Colonic mucosa (tissue), 4 donors: ENCODE measurements at regions not wholly inside any gene's neighbourhood (a gene's known extent, or its start where the extent isn't known, plus 50 kb on each side); places are given as distances from the start of the nearest gene placed in this dataset.
A peak's percentile ranks its signal among the peaks of the same experiment; 100 is the strongest.
"Not testable (repeated sequence)": the region's sequence is repeated elsewhere in the genome, so short reads cannot be mapped to it uniquely, and the experiment has no call there.

ENCODE experiments used
- DNase-seq: peaks from one replicate; pipeline ENCODE4 v3.0.0-alpha.2; 2020
- H3K27ac ChIP-seq: fragments of 200-600 bp; one replicate; pipeline ENCODE4 v1.8.0; 2021
- H3K27me3 ChIP-seq: fragments of 200-600 bp; one replicate; pipeline ENCODE4 v1.8.0; 2021
- H3K36me3 ChIP-seq: fragments of 200-600 bp; one replicate; pipeline ENCODE4 v1.8.0; 2021
- H3K4me1 ChIP-seq: fragments of 200-600 bp; one replicate; pipeline ENCODE4 v1.8.0; 2021; ENCODE audit warnings: mild to moderate bottlenecking
- H3K4me3 ChIP-seq: fragments of 200-600 bp; one replicate; pipeline ENCODE4 v1.8.0; 2021
- H3K9ac ChIP-seq, 2 donors: one replicate each; pipeline ENCODE4 v1.7.0; 2013; ENCODE audit warnings: control low read depth in 2 of 2, low read depth in 2 of 2, low read length in 2 of 2
- H3K9me3 ChIP-seq: fragments of 200-600 bp; one replicate; pipeline ENCODE4 v1.8.0; 2021
- intact Hi-C: fragments of 100-400 bp; cut with DNase I; formaldehyde crosslinking; loops from one replicate; pipeline ENCODE4 v1.14.1; 2022
- donor health status: healthy.
- donor health status: DM: no; HTN: no; CAD: no.
- donor health status: DM: no; HTN: no; CAD: no.

- DNase-seq, H3K4me3 ChIP-seq, H3K27me3 ChIP-seq, H3K9me3 ChIP-seq, H3K36me3 ChIP-seq, H3K9ac ChIP-seq, intact Hi-C loops, H3K4me1 ChIP-seq, H3K27ac ChIP-seq: not testable (repeated sequence)
These were observed 149.1 kb downstream of the BCL2L11 start for GRCh38 chr2:111269761-111270323.

DNA sequence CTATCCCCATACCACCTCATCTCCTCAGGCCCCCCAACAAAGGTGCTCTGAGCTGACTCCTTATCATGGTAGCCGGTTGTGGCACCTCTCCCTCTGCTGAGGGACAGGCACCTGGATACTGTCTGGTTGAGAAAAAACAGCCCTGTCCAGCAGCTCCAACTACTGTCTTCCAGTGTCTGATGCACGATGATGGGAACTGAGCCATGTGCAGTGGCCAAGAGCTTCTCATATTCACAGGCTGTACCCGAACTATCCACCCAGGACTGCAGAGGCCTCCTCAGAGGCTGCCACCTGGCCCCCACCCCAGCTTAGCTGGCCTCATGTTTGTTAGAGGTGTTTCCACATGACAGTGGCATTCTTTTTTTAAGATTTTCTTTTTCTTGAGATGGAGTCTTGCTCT, 149.9 kb downstream of the BCL2L11 start:
- H3K9ac ChIP-seq, H3K4me1 ChIP-seq, intact Hi-C loops, H3K27me3 ChIP-seq, H3K36me3 ChIP-seq, H3K4me3 ChIP-seq, DNase-seq, H3K27ac ChIP-seq, H3K9me3 ChIP-seq: not testable (repeated sequence)

DNA sequence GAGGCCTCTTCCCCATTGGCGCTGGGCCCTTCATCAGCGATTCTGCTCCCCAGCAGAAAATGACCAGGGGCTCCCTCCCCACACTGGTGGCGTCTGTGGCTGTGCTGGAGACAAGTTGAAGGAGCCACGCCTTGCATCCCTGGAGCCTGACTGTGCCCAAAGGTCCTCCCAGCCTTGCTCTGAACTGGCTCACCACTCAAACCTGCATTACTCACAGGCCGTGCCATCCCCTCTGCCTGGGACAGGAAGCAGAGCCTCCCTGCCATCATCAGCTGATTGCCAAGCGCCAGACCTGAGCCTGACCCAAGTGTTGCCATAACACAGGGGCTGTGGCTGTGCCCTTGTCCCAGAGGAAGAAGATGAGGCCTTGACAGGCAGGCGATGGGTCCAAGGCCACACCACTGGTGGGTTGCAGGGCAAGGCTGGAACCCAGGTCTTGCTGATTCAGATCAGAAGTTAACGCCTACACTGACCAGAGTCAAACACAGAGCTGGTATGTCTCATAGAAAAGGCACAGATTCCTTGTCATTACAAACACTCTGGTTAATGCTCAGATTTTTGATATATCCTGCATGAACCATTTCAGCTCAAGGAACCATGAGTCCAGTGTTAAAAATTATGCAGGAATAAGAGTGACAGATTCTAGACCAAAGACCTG, 151.1 kb downstream of the BCL2L11 start:
- H3K4me3 ChIP-seq, intact Hi-C loops: not testable (repeated sequence)

GRCh38 chr2:111273007-111273406, 152.3 kb downstream of the BCL2L11 start:
- H3K4me1 ChIP-seq, intact Hi-C loops, H3K27ac ChIP-seq, H3K9ac ChIP-seq, H3K9me3 ChIP-seq, H3K4me3 ChIP-seq, H3K36me3 ChIP-seq, DNase-seq, H3K27me3 ChIP-seq: not testable (repeated sequence)

More for the DNA sequence above, 151.1 kb downstream of the BCL2L11 start:
- not testable (repeated sequence) for H3K36me3 ChIP-seq, H3K9me3 ChIP-seq, H3K27me3 ChIP-seq, H3K9ac ChIP-seq, H3K4me1 ChIP-seq, DNase-seq, H3K27ac ChIP-seq

- H3K36me3 ChIP-seq, intact Hi-C loops, H3K9ac ChIP-seq, H3K27me3 ChIP-seq, DNase-seq, H3K4me1 ChIP-seq, H3K9me3 ChIP-seq, H3K4me3 ChIP-seq, H3K27ac ChIP-seq: not testable (repeated sequence)
These were observed 154.5 kb downstream of the BCL2L11 start for GRCh38 chr2:111275047-111275853.

- H3K9ac ChIP-seq, H3K4me1 ChIP-seq, H3K36me3 ChIP-seq, H3K27ac ChIP-seq, intact Hi-C loops, H3K9me3 ChIP-seq, H3K27me3 ChIP-seq, H3K4me3 ChIP-seq, DNase-seq: not testable (repeated sequence)
These were observed 155.1 kb downstream of the BCL2L11 start for GRCh38 chr2:111275854-111276171.

DNA sequence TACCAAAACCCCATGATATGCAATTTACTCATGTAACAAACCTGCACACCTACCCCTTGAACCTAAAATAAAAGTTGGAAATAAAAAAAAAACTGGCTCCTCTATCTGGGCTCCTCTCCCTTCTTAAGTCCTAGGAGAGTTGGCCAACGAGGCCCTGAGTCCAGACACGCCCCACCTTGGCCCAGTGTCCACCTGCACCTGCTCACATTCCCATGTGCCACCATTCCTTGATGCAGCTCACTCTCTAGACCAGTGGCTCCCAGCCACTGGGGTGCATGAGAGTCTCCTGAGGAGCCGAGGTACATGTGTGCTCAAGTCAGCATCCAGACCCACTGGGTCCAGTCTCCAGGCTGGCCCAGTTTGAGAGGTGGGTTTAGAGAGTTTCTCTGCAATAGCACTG, 157.4 kb downstream of the BCL2L11 start:
- H3K9ac ChIP-seq, H3K27ac ChIP-seq, DNase-seq, H3K4me3 ChIP-seq, H3K4me1 ChIP-seq, H3K27me3 ChIP-seq, H3K9me3 ChIP-seq, H3K36me3 ChIP-seq, intact Hi-C loops: not testable (repeated sequence)

DNA sequence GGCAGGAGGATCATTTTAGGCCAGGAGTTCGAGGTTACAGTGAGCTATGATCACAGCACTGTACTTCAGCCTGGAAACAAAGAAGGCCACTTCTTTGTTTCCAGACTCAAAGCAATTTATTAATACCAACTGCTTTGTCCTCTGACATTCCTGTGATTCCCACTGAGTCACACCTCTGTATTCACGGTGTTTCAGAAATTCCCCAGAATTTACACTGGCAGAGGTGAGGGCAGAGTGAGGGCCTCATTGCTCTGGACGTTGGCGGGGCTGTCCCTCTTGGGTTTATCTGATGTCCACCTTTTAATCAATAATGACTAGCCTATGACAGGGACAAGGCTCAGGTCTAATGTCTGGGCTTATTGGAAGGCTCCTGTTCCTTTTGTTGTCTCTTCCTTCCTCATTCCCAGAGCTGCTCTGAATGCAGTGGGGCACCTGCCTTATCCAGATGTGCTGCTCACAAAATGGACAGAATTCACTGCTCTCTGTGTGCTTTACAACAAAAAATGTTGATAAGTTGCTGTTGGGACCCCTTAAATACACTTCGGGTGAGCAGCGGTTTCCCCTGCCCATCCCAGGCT, 160.1 kb downstream of the BCL2L11 start:
- H3K27me3 ChIP-seq, H3K4me3 ChIP-seq, H3K27ac ChIP-seq, H3K4me1 ChIP-seq, H3K36me3 ChIP-seq, DNase-seq, intact Hi-C loops, H3K9me3 ChIP-seq, H3K9ac ChIP-seq: not testable (repeated sequence)

DNA sequence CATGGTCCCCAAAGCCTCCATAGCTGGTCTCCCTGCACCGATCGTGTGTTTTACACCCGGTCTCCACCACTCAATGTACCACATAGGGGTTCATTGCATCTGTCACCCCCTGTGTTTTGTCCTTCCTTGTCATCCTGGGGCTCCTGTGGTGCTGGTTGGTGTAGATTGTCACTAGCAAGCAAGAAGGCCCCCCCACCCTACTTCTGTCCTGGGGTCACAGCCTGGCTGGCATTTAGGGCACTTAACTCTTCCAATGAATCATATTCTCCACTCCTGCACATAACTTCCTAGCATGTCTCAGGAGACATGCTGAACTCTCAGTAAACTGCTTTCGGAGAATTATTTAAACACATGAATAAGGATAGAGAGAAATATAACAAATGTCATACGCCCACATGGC, 161.4 kb downstream of the BCL2L11 start:
- DNase-seq, intact Hi-C loops, H3K4me3 ChIP-seq: not testable (repeated sequence)

DNA sequence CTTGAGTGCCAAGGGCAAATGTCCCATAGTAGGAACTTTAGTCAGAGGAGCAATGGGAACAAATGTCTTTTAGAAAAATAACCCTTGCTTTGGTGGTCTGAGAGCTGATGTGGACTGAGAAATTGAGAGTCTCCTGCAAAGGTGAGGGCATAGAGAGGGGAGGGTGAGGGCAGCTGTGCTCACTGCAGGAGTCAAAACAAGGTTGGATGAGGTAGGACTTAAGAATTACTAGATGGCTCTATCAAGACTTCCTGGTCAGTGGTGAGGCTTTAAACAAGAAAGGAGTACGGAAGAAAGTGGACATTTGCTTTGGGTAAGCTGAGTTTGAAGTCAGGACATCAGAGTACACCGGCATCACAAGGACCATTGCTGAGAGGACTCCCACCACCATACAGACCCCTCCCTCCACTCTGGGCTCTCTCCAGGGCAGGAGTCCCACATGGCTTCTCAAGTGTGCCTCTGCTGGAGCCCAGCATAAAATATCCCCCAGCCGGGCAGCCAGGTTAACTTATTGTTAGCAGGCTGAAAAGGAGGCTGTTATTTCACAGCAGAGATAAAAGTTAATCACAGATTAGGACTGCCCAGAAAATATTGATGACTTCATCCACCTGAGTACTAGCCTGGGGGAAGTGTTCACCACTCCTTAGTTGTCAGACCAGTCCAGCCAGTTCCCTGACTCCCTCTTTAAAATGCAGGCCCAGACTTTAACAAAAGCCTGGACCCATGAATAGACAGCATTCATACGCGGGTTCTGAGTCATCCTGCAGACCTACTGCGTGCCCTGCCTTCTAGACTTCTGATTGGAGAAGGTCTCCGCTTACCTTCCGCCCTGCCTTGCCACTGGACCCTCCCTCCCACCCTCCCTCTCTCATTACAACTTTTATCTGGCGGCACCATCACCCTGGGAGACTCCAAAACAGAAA, 167.2 kb downstream of the BCL2L11 start:
- intact Hi-C loops, H3K27me3 ChIP-seq, H3K4me1 ChIP-seq, H3K36me3 ChIP-seq, H3K9me3 ChIP-seq, H3K4me3 ChIP-seq, H3K9ac ChIP-seq, H3K27ac ChIP-seq: not testable (repeated sequence)
- peak; percentile 67 for DNase-seq

More for the DNA sequence above, 161.4 kb downstream of the BCL2L11 start:
- not testable (repeated sequence) for H3K27me3 ChIP-seq, H3K36me3 ChIP-seq, H3K4me1 ChIP-seq, H3K27ac ChIP-seq, H3K9ac ChIP-seq, H3K9me3 ChIP-seq

GRCh38 chr2:111290370-111290769, 169.7 kb downstream of the BCL2L11 start:
- DNase-seq, result peak; percentile 57
- H3K4me3 ChIP-seq, H3K27me3 ChIP-seq: not testable (repeated sequence)

GRCh38 chr2:111291566-111291965, 170.9 kb downstream of the BCL2L11 start:
- H3K27me3 ChIP-seq, H3K36me3 ChIP-seq, H3K9me3 ChIP-seq, H3K4me1 ChIP-seq, H3K4me3 ChIP-seq, intact Hi-C loops, H3K27ac ChIP-seq, DNase-seq, H3K9ac ChIP-seq: not testable (repeated sequence)

More at GRCh38 chr2:111290370-111290769, 169.7 kb downstream of the BCL2L11 start:
- intact Hi-C loops, H3K9me3 ChIP-seq, H3K36me3 ChIP-seq, H3K9ac ChIP-seq, H3K27ac ChIP-seq, H3K4me1 ChIP-seq: not testable (repeated sequence)
